GM13977 (cell line): ENCODE measurements at regions not wholly inside any gene's neighbourhood (a gene's known extent, or its start where the extent isn't known, plus 50 kb on each side); places are given as distances from the start of the nearest gene placed in this dataset.
"Not testable (repeated sequence)": the region's sequence is repeated elsewhere in the genome, so short reads cannot be mapped to it uniquely, and the experiment has no call there.

ENCODE experiments used
- DNase-seq: peaks from one replicate; pipeline ENCODE4 v3.0.0; 2012; ENCODE audit warnings: low spot score
- in situ Hi-C: fragments of 300-500 bp; cut with MboI; formaldehyde crosslinking; loops from one replicate; pipeline ENCODE4 v1.12.0; 2022; ENCODE audit warnings: low sequenced_read_pairs, low pct_unique_long_range_greater_than_20kb, mixed read lengths, inconsistent platforms; ENCODE audit not compliant: unreplicated experiment
- TF ChIP-seq, protein P1 (sequence below): IDR thresholded peaks from 2 replicates; pipeline ENCODE4 v1.5.1; 2012; ENCODE audit warnings: mild to moderate bottlenecking, control low read depth; ENCODE audit not compliant: insufficient read depth; ENCODE audit errors: extremely low read depth, missing control alignments

DNA sequence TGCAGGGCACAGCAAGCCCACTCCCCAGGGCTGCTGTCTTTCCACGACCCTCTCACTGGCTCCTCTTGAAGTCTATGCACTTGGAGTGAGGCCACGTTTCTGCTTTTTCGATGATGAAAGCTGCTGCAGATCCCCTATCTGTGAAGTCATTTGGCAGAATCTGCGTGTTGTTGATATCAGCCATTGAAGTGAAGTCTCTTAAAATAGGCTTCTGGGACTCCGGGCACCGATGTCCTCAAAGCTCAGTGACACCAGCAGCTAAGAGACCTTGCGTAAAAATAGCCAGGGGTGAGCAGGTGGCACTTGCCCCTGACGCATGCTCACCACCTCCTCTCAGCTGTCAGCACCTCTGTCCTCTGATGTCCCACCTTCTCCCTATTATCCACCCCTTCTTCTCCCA is 89.4 kb upstream of the FHL2 start:
- DNase-seq = no peak
- TF ChIP-seq, protein P1, sequence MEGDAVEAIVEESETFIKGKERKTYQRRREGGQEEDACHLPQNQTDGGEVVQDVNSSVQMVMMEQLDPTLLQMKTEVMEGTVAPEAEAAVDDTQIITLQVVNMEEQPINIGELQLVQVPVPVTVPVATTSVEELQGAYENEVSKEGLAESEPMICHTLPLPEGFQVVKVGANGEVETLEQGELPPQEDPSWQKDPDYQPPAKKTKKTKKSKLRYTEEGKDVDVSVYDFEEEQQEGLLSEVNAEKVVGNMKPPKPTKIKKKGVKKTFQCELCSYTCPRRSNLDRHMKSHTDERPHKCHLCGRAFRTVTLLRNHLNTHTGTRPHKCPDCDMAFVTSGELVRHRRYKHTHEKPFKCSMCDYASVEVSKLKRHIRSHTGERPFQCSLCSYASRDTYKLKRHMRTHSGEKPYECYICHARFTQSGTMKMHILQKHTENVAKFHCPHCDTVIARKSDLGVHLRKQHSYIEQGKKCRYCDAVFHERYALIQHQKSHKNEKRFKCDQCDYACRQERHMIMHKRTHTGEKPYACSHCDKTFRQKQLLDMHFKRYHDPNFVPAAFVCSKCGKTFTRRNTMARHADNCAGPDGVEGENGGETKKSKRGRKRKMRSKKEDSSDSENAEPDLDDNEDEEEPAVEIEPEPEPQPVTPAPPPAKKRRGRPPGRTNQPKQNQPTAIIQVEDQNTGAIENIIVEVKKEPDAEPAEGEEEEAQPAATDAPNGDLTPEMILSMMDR = no peak
- in situ Hi-C loops = no loop called here

DNA sequence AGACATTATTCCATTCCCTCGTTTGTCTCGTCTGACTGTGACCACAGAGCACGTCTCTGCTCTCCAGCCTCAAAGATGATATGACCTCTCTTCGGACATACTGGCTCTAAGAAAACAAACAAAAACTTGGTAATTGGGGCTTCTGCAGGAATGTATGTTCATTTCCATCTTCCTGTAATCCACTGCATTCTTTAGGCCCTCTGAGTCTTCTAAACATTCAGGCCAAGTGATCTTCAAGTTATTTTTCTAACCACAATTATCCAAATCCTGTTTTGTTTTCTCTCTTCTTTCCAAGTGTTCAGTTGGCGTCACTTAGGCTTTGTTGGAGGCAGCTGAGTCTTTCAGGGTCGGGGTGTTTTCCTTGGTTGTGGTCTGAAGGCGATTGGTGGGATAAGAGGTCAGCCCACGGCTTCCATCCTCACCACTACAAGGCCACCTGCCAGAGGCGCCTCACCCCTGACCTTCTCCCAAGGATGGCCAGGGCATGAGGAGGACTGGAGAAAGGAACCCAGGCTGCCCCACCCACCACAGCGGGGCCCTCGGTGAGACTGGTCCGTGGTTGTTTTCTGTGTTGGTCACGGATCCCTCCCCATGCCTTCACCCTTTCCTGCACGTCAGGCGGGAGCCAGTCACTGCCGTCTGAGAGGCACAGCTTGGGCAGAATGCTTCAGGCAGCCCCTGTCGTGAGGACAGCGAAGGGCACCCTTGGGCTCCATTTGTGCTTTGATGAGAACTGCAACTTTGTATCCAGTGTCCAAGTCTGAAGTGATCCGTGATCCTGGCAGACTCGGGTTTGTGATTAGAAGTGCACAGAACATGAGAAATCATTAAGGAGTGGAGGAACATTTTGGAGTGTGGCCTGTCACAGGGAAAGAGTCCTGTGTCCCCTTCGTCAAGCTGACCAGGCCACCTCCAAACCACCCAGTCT is 88.6 kb upstream of the FHL2 start:
- TF ChIP-seq, protein P1 = no peak
- DNase-seq = no peak
- in situ Hi-C loops = no loop called here

DNA sequence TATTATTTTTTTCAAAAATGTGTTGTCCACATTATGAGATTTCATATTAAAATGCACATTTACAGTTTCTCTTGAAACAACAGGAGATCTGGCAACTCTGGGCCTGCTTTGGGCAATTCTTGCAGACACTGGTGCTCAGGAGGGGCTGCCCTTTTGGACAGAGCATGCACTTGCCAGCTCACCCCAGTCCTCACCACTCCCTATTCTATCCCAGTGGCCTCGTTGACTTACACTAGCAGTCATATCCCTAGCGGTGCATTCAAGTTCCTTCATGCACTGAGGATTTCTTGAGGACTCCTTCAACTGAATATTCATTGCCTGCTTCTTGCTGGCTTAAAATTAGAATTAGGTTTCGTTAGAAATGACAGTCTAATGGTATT is 87.9 kb upstream of the FHL2 start:
- DNase-seq = no peak
- TF ChIP-seq, protein P1 = no peak
- in situ Hi-C loops = no loop called here

DNA sequence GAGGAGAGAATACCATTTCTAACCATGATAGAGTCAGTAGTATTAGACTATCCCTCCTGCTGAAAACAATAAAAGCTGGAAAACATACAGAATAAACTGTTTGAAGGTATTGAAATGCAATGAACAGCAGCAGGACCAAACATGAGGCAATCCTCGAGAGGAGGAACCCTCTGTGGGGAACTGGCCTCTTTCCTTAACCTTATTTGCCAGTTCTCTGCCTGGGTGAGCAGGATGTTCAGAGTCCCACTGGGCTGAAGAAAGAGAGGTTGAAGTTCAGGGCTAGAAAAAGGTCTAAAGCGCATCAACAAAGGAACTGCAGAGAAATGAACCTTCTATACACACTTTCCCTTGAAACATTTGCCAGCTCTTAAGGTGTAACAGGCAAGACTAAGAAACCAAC is 79.8 kb upstream of the FHL2 start:
- TF ChIP-seq, protein P1 = no peak
- in situ Hi-C loops = no loop called here
- DNase-seq = no peak

DNA sequence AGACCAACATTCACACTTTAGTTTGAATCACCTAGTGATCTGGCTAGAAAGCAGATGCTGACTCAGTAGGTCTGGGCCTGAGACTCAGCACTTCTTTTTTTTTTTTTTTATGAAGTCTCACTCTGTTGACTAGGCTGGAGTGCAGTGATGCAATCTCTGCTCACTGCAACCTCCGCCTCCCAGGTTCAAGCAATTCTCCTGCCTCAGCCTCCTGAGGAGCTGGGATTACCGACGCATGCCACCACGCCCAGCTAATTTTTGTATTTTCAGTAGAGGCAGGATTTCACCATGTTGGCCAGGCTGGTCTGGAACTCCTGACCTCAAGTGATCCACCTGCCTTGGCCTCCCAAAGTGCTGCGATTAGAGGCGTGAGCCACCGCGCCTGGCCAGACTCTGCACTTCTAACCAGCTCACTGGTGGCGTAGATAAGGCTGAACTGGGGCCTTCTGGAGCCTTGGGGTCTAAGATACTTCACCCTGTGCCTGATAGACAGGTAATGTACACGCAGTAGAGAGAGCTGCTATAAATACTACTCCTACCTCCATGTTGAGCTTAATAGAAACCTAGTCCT is 78.3 kb upstream of the FHL2 start:
- in situ Hi-C loops, DNase-seq: not testable (repeated sequence)

DNA sequence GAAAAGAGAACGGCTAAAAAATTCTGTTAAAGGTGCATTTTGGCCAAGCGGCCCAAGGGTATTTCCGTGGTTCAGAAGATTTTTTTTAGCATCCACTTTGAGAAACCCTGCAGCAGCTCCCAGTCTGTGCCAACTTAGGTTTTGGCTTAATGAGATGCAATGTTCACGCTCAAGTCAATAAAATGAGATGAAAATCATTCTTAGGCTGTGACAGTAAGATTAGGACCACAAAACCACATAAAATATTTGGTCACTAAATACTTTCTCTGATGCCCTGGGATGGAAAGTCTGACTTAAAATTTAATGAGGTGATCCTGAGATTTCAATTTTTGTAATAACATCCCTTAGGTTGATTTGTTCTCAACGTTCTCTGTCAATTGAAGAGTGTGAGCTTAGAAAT is 74.2 kb upstream of the FHL2 start:
- in situ Hi-C loops = no loop called here
- no peak for DNase-seq
- TF ChIP-seq, protein P1 = no peak

DNA sequence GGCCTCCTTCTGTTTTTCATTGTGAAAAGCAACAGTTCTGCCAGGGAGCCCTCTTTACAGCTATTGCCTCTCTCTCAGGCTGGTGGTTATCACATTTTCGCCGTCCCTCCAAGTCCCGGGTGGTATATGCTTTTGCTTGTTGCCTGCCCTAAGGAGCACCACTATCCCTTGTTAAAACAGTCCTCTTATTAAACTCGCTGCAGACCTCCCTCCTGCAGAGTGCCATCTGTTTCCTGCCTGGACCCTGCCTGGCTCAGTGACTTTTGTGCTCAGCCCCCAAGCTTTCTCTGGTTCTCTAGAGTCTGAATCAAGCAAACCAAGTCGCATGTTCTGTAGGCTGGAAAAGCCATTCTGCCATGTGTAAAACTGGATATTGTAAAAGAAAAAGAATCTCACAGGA is 72.1 kb upstream of the FHL2 start:
- in situ Hi-C loops = no loop called here
- DNase-seq = no peak
- TF ChIP-seq, protein P1 = no peak
